ENCODE measurements at regions not wholly inside any gene's neighbourhood (a gene's known extent, or its start where the extent isn't known, plus 50 kb on each side); places are given as distances from the start of the nearest gene placed in this dataset.

DNA sequence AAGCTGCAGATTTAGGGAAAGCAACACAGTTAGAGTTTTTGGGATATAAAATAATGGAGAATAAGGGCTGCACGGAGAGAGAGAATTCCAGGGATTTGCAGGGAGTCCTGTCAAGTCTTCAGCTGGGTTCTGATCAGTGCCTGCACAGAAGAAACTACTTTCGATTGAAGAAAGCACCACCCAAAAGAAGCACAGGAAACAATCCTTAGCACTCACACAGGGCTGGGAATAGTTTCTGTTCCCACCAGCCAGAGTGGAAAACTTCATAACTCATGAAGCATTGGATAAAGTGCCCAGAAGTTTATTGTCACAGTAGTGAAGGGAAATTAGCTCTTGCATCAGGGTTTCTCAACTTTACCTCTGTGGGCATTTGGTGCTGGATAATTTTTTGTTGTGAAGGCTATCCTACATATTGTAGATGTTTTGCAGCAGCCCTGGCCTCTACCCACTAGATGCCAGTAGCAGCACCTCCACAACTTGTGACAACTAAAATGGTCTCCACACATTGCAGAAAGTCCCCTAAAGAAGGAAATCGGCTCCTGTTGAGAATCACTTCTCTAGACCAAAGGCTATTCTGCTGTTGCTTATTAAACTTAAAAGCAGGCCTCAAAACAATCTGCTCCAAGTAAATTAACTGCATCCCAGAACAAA lies 71.0 kb upstream of the FAM120A start:
- TF ChIP-seq, protein P1, sequence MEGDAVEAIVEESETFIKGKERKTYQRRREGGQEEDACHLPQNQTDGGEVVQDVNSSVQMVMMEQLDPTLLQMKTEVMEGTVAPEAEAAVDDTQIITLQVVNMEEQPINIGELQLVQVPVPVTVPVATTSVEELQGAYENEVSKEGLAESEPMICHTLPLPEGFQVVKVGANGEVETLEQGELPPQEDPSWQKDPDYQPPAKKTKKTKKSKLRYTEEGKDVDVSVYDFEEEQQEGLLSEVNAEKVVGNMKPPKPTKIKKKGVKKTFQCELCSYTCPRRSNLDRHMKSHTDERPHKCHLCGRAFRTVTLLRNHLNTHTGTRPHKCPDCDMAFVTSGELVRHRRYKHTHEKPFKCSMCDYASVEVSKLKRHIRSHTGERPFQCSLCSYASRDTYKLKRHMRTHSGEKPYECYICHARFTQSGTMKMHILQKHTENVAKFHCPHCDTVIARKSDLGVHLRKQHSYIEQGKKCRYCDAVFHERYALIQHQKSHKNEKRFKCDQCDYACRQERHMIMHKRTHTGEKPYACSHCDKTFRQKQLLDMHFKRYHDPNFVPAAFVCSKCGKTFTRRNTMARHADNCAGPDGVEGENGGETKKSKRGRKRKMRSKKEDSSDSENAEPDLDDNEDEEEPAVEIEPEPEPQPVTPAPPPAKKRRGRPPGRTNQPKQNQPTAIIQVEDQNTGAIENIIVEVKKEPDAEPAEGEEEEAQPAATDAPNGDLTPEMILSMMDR (IDR thresholded peaks at IDR 0.05), result no peak
- no peak for TF ChIP-seq ZFX (IDR thresholded peaks at IDR 0.05; ENCODE audit: borderline replicate concordance)

All from 22Rv1 (cell line).